Neural progenitor cell (in vitro differentiated cells): ENCODE measurements at regions not wholly inside any gene's neighbourhood (a gene's known extent, or its start where the extent isn't known, plus 50 kb on each side); places are given as distances from the start of the nearest gene placed in this dataset.

Source experiments
- DNase-seq: peaks from one replicate; pipeline ENCODE4 v3.0.0-alpha.2; 2016; ENCODE audit warnings: low spot score
- H2AFZ ChIP-seq: fragments of 200-600 bp; sonication (generic); replicated peaks from 2 replicates; pipeline ENCODE4 v1.6.1; 2016; ENCODE audit warnings: antibody characterized with exemption
- H3F3A ChIP-seq: fragments of 200-600 bp; sonication (generic); 2 replicates; pipeline ENCODE4 v1.6.1; 2016; ENCODE audit warnings: antibody characterized with exemption, low read depth
- H3K27ac ChIP-seq: fragments of 200-600 bp; sonication (generic); 2 replicates; pipeline ENCODE4 v1.5.1; 2016; ENCODE audit warnings: mild to moderate bottlenecking
- H3K27me3 ChIP-seq: fragments of 200-600 bp; sonication (generic); 2 replicates; pipeline ENCODE4 v1.6.1; 2016; ENCODE audit warnings: mild to moderate bottlenecking, moderate library complexity
- H3K36me3 ChIP-seq: fragments of 200-600 bp; sonication (generic); 2 replicates; pipeline ENCODE4 v1.5.1; 2016
- H3K4me1 ChIP-seq: fragments of 200-600 bp; sonication (generic); 2 replicates; pipeline ENCODE4 v1.6.1; 2016; ENCODE audit warnings: mixed run types
- H3K4me2 ChIP-seq: fragments of 200-600 bp; sonication (generic); 2 replicates; pipeline ENCODE4 v1.6.1; 2016
- H3K4me3 ChIP-seq: fragments of 200-600 bp; sonication (generic); 2 replicates; pipeline ENCODE4 v1.5.1; 2016
- H3K79me2 ChIP-seq: fragments of 200-600 bp; sonication (generic); 2 replicates; pipeline ENCODE4 v1.6.1; 2016; ENCODE audit warnings: low read depth
- H3K9ac ChIP-seq: fragments of 200-600 bp; sonication (generic); 2 replicates; pipeline ENCODE4 v1.6.1; 2016
- H3K9me3 ChIP-seq: fragments of 200-600 bp; sonication (generic); 2 replicates; pipeline ENCODE4 v1.5.1; 2016; ENCODE audit warnings: low read depth
- H4K20me1 ChIP-seq: fragments of 200-600 bp; sonication (generic); 2 replicates; pipeline ENCODE4 v1.6.1; 2016; ENCODE audit warnings: low read depth
- H3K27ac Mint-ChIP-seq: 3 replicates; pipeline ENCODE4 v1.8.0; 2021; ENCODE audit warnings: mixed read lengths
- H3K27me3 Mint-ChIP-seq: 2 replicates; pipeline ENCODE4 v1.8.0; 2022; ENCODE audit warnings: low read depth, mild to moderate bottlenecking, inconsistent platforms, moderate library complexity, mixed read lengths; ENCODE audit not compliant: insufficient read depth
- H3K36me3 Mint-ChIP-seq: 3 replicates; pipeline ENCODE4 v1.8.0; 2021; ENCODE audit warnings: mixed read lengths
- H3K4me1 Mint-ChIP-seq: 3 replicates; pipeline ENCODE4 v1.8.0; 2021; ENCODE audit warnings: mixed read lengths
- H3K4me3 Mint-ChIP-seq: 3 replicates; pipeline ENCODE4 v1.8.0; 2021; ENCODE audit warnings: mild to moderate bottlenecking, moderate library complexity, mixed read lengths
- H3K9me3 Mint-ChIP-seq: 3 replicates; pipeline ENCODE4 v1.8.0; 2020; ENCODE audit warnings: mixed read lengths
- EZH2 ChIP-seq: fragments of 200-600 bp; sonication (generic); IDR thresholded peaks from 2 replicates; pipeline ENCODE4 v1.6.1; 2017; ENCODE audit warnings: antibody characterized with exemption, mild to moderate bottlenecking, moderate library complexity
- EZH2phosphoT487 ChIP-seq: fragments of 200-600 bp; sonication (generic); IDR thresholded peaks from 2 replicates; pipeline ENCODE4 v1.6.1; 2017; ENCODE audit warnings: antibody characterized with exemption
- TF ChIP-seq, protein P1 (sequence below): fragments of 200-600 bp; sonication (generic); IDR thresholded peaks from 2 replicates; pipeline ENCODE4 v1.5.1; 2017; ENCODE audit warnings: antibody characterized with exemption, mild to moderate bottlenecking

DNA sequence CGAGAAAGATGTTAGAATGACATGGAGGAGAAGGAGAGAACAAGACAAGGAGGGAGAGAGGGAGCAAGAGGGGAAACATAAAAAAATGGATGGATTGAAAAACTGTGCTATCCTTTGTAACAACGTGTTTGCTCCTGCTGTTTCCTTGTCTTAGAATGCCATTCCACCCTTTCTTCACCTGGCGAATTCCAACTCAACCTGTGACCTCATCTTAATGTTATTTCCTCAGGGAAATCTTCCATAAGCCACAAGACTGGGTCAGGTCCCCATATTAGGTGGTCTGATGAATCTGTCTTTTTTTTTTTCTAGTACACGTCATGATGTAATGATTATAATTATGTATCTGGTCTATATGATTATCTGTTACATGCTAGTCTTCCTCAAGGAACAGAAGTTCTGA lies 195.0 kb upstream of the MAF start:
- H4K20me1 ChIP-seq: no peaks in the 10 kb centered on the region
- H3K36me3 ChIP-seq: no peaks in the 10 kb centered on the region
- H3K27ac ChIP-seq: no peak overlapping the region
- H3K4me2 ChIP-seq: no peak overlapping the region
- Mint-ChIP-seq H3K4me1 (no peaks in the 10 kb centered on the region), H3K36me3 (no peaks in the 10 kb centered on the region), H3K4me3 (no peak overlapping the region), H3K27me3 (peaks cover 2% of the 10 kb centered on the region), H3K27ac (no peak overlapping the region), H3K9me3 (no peaks in the 10 kb centered on the region)
- no peak overlapping the region for H3K4me3 ChIP-seq
- no peaks in the 10 kb centered on the region for H3F3A ChIP-seq
- H3K9me3 ChIP-seq: no peaks in the 10 kb centered on the region
- no peak for DNase-seq
- no peak overlapping the region for H3K9ac ChIP-seq
- no peaks in the 10 kb centered on the region for H3K27me3 ChIP-seq
- no peaks in the 10 kb centered on the region for H3K79me2 ChIP-seq
- TF ChIP-seq, protein P1, sequence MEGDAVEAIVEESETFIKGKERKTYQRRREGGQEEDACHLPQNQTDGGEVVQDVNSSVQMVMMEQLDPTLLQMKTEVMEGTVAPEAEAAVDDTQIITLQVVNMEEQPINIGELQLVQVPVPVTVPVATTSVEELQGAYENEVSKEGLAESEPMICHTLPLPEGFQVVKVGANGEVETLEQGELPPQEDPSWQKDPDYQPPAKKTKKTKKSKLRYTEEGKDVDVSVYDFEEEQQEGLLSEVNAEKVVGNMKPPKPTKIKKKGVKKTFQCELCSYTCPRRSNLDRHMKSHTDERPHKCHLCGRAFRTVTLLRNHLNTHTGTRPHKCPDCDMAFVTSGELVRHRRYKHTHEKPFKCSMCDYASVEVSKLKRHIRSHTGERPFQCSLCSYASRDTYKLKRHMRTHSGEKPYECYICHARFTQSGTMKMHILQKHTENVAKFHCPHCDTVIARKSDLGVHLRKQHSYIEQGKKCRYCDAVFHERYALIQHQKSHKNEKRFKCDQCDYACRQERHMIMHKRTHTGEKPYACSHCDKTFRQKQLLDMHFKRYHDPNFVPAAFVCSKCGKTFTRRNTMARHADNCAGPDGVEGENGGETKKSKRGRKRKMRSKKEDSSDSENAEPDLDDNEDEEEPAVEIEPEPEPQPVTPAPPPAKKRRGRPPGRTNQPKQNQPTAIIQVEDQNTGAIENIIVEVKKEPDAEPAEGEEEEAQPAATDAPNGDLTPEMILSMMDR: no peak
- TF ChIP-seq EZH2phosphoT487: no peak
- TF ChIP-seq EZH2: no peak
- no peak overlapping the region for H2AFZ ChIP-seq
- H3K4me1 ChIP-seq: no peaks in the 10 kb centered on the region

DNA sequence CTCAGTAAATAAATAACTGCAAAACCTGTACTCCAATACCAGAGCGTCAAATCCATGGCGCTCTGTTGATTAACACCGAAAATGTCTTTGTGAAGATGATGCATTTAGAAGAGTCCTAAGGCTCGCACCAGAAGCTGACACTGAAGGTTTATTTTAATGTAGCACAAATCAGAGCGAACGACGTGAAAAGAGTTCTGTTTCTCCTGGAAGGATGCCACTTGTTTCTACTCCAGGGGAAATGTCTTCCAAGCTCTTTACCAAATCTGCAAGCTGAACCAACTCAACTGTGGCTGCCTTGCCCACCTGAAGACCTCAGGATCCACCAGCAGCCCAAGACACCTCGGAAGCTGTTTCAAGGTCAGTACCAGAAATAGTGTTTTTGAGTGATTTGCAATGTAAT lies 194.4 kb upstream of the MAF start:
- no peaks in the 10 kb centered on the region for H3K4me1 ChIP-seq
- no peak overlapping the region for H3K4me3 Mint-ChIP-seq
- no peaks in the 10 kb centered on the region for H3K36me3 ChIP-seq
- no peak overlapping the region for H2AFZ ChIP-seq
- H3K27me3 Mint-ChIP-seq: peaks cover 2% of the 10 kb centered on the region
- no peak overlapping the region for H3K4me2 ChIP-seq
- no peaks in the 10 kb centered on the region for H3F3A ChIP-seq
- no peaks in the 10 kb centered on the region for H3K27me3 ChIP-seq
- H3K27ac ChIP-seq: no peak overlapping the region
- TF ChIP-seq, protein P1: no peak
- no peak for TF ChIP-seq EZH2
- no peak for TF ChIP-seq EZH2phosphoT487
- H3K9ac ChIP-seq: no peak overlapping the region
- DNase-seq: no peak
- no peak overlapping the region for H3K4me3 ChIP-seq
- H3K9me3 Mint-ChIP-seq: no peaks in the 10 kb centered on the region
- H3K9me3 ChIP-seq: no peaks in the 10 kb centered on the region
- no peaks in the 10 kb centered on the region for H3K79me2 ChIP-seq
- no peaks in the 10 kb centered on the region for H4K20me1 ChIP-seq
- H3K27ac Mint-ChIP-seq: no peak overlapping the region
- no peaks in the 10 kb centered on the region for H3K36me3 Mint-ChIP-seq
- no peaks in the 10 kb centered on the region for H3K4me1 Mint-ChIP-seq

DNA sequence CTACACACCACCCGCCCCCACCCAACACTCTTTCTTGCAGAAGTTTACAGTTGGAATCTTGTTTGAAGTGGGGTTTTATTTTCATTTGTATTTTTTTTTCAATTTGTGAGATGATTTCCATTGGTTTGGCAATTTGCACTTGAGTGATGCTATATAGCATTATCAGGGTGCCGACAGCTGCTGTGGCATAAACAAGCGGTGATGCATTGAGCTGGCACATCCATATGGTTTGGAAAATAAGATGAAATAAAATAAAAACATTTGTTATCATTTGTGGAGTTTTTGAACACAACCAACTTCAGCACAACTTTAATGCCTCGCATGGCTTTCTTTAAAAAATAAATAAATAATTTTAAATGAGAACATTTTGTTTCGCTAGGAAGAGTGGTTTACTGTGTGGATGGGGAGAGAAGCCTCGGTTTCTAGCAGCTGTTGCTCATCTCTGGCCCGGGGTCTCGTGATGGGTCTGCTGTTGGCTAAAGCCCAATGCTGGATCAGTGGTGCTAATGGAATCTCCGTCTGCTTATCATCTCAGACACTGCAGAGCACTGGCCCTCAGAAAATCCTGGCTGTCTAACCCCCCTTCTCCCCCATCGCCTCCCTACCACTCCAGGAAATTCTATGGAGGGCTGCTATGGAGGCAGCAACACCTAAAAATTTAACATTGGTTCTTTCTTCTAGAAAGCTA lies 192.3 kb upstream of the MAF start:
- Mint-ChIP-seq H3K27me3 (peaks cover 2% of the 10 kb centered on the region), H3K4me1 (no peaks in the 10 kb centered on the region), H3K36me3 (no peaks in the 10 kb centered on the region), H3K27ac (no peak overlapping the region), H3K4me3 (no peak overlapping the region), H3K9me3 (no peaks in the 10 kb centered on the region)
- TF ChIP-seq, protein P1: no peak
- TF ChIP-seq EZH2: no peak
- TF ChIP-seq EZH2phosphoT487: no peak
- Histone ChIP-seq H3K4me3 (no peak overlapping the region), H3K4me1 (no peaks in the 10 kb centered on the region), H3K27me3 (no peaks in the 10 kb centered on the region), H3K36me3 (no peaks in the 10 kb centered on the region), H3K79me2 (no peaks in the 10 kb centered on the region), H3F3A (no peaks in the 10 kb centered on the region), H3K4me2 (no peak overlapping the region), H3K9ac (no peak overlapping the region), H3K9me3 (no peaks in the 10 kb centered on the region), H2AFZ (no peak overlapping the region), H4K20me1 (no peaks in the 10 kb centered on the region), H3K27ac (no peak overlapping the region)
- DNase-seq: no peak
